CD14-positive monocyte (primary cell): ENCODE measurements at regions not wholly inside any gene's neighbourhood (a gene's known extent, or its start where the extent isn't known, plus 50 kb on each side); places are given as distances from the start of the nearest gene placed in this dataset.

Source experiments
- DNase-seq, 3 donors: peaks; one replicate each; pipeline ENCODE4 v3.0.0-alpha.2; 2011 to 2022
- H2AFZ ChIP-seq: 2 replicates; pipeline ENCODE4 v1.6.0; 2012; ENCODE audit warnings: mild to moderate bottlenecking, low read depth, low read length, inconsistent platforms; ENCODE audit not compliant: insufficient read depth, poor library complexity, severe bottlenecking
- H3K27ac ChIP-seq, 2 donors: 1 replicate in 1 of 2; 2 replicates in 1 of 2; pipeline ENCODE4 v1.5.1; 2012 to 2013; ENCODE audit warnings: low read length in 2 of 2, control low read depth in 1 of 2, inconsistent platforms in 1 of 2, low read depth in 1 of 2, mild to moderate bottlenecking in 1 of 2
- H3K27me3 ChIP-seq, 2 donors: one replicate each; pipeline versions ENCODE4 v1.6.0 to v1.6.1; 2011 to 2013; ENCODE audit warnings: low read length in 2 of 2; ENCODE audit not compliant: control insufficient read depth in 2 of 2, insufficient read depth in 2 of 2
- H3K36me3 ChIP-seq, 2 donors: replicated peaks in 1 of 2; 1 replicate in 1 of 2; 2 replicates in 1 of 2; pipeline versions ENCODE4 v1.5.1 to v1.6.1; 2012 to 2013; ENCODE audit warnings: low read length in 2 of 2, control low read depth in 1 of 2, inconsistent platforms in 1 of 2, mild to moderate bottlenecking in 1 of 2; ENCODE audit not compliant: insufficient read depth in 2 of 2, control insufficient read depth in 1 of 2
- H3K4me1 ChIP-seq, 2 donors: 1 replicate in 1 of 2; 2 replicates in 1 of 2; pipeline versions ENCODE4 v1.5.1 to v1.6.1; 2012 to 2013; ENCODE audit warnings: low read length in 2 of 2, control low read depth in 1 of 2, inconsistent platforms in 1 of 2, mild to moderate bottlenecking in 1 of 2, moderate library complexity in 1 of 2; ENCODE audit not compliant: insufficient read depth in 2 of 2, control insufficient read depth in 1 of 2
- H3K4me2 ChIP-seq: replicated peaks from 2 replicates; pipeline ENCODE3; 2012; ENCODE audit warnings: low read length, moderate library complexity, mild to moderate bottlenecking; ENCODE audit not compliant: poor library complexity, severe bottlenecking; ENCODE audit errors: extremely low read depth
- H3K4me3 ChIP-seq, 3 experiments: fragments of 200-600 bp in 1 of 3; sonication (generic) in 1 of 3; replicated peaks in 1 of 3; 1 replicate in 2 of 3; 2 replicates in 1 of 3; pipeline ENCODE4 v1.5.1; 2011 to 2013; ENCODE audit warnings: low read length in 3 of 3, mild to moderate bottlenecking in 3 of 3, control low read depth in 2 of 3, low read depth in 2 of 3, inconsistent platforms in 1 of 3, moderate library complexity in 1 of 3
- H3K79me2 ChIP-seq: 2 replicates; pipeline ENCODE4 v1.6.0; 2012; ENCODE audit warnings: mild to moderate bottlenecking, control low read depth, inconsistent platforms, low read length, moderate library complexity; ENCODE audit not compliant: insufficient read depth
- H3K9ac ChIP-seq: 2 replicates; pipeline ENCODE4 v1.6.0; 2017; ENCODE audit warnings: low read length, mild to moderate bottlenecking; ENCODE audit not compliant: insufficient read depth, poor library complexity, severe bottlenecking
- H3K9me3 ChIP-seq, 2 donors: replicated peaks in 1 of 2; 1 replicate in 1 of 2; 2 replicates in 1 of 2; pipeline versions ENCODE4 v1.5.1 to v1.6.1; 2012 to 2013; ENCODE audit warnings: low read length in 2 of 2, control low read depth in 1 of 2; ENCODE audit not compliant: control insufficient read depth in 1 of 2, insufficient read depth in 1 of 2
- H4K20me1 ChIP-seq: 2 replicates; pipeline ENCODE4 v1.6.0; 2012; ENCODE audit warnings: mild to moderate bottlenecking, low read length, control low read depth, moderate library complexity; ENCODE audit not compliant: insufficient read depth
- H3K27ac Mint-ChIP-seq, 7 donors: one replicate each; pipeline ENCODE4 v1.8.0; 2020; ENCODE audit warnings: mild to moderate bottlenecking in 7 of 7, mixed read lengths in 7 of 7, moderate library complexity in 6 of 7, inconsistent platforms in 2 of 7
- H3K27me3 Mint-ChIP-seq, 3 donors: one replicate each; pipeline ENCODE4 v1.8.0; 2021 to 2022; ENCODE audit warnings: low read depth in 3 of 3, mild to moderate bottlenecking in 3 of 3, mixed read lengths in 3 of 3, moderate library complexity in 3 of 3, inconsistent platforms in 1 of 3
- H3K36me3 Mint-ChIP-seq, 2 donors: one replicate each; pipeline ENCODE4 v1.8.0; 2020; ENCODE audit warnings: mixed read lengths in 2 of 2, inconsistent platforms in 1 of 2, mild to moderate bottlenecking in 1 of 2
- H3K4me1 Mint-ChIP-seq: one replicate; pipeline ENCODE4 v1.8.0; 2020; ENCODE audit warnings: mild to moderate bottlenecking, mixed read lengths
- H3K4me3 Mint-ChIP-seq, 2 donors: one replicate each; pipeline ENCODE4 v1.8.0; 2020; ENCODE audit warnings: mild to moderate bottlenecking in 2 of 2, mixed read lengths in 2 of 2, moderate library complexity in 1 of 2
- H3K9me3 Mint-ChIP-seq, 7 donors: one replicate each; pipeline ENCODE4 v1.8.0; 2020 to 2022; ENCODE audit warnings: mixed read lengths in 7 of 7, mild to moderate bottlenecking in 6 of 7, moderate library complexity in 6 of 7, inconsistent platforms in 2 of 7
- CTCF ChIP-seq: fragments of 200-600 bp; IDR thresholded peaks from one replicate; pipeline ENCODE4 v1.8.0; 2022; ENCODE audit warnings: antibody characterized with exemption, mild to moderate bottlenecking
- WGBS: methylation state at CpG from one replicate; pipeline ENCODE4 v1.1.5; 2013; ENCODE audit warnings: missing lambda C conversion rate; ENCODE audit not compliant: insufficient coverage; 5-methylcytosine and 5-hydroxymethylcytosine counted together
- intact Hi-C, 2 donors: fragments of 100-400 bp; cut with micrococcal nuclease; formaldehyde crosslinking; loops; one replicate each; pipeline versions ENCODE4 v1.15.0 to v1.15.1; 2023

- no peaks in the 10 kb centered on the region for H3K4me1 Mint-ChIP-seq
- Histone ChIP-seq H3K4me2 (no peak overlapping the region), H3K4me1 (no peaks in the 10 kb centered on the region), H3K27ac (no peak overlapping the region), H4K20me1 (no peaks in the 10 kb centered on the region), H3K36me3 (no peaks in the 10 kb centered on the region), H2AFZ (no peak overlapping the region), H3K79me2 (no peaks in the 10 kb centered on the region), H3K4me3 (no peak overlapping the region), H3K9ac (no peak overlapping the region), H3K9me3 (no peaks in the 10 kb centered on the region), H3K27me3 (no peaks in the 10 kb centered on the region)
- H3K27ac Mint-ChIP-seq: no peak overlapping the region
- intact Hi-C loops: no loop called here
- WGBS: 86% methylated on average over 1 of the region's 1 CpG
- TF ChIP-seq CTCF: no peak
- no peaks in the 10 kb centered on the region for H3K36me3 Mint-ChIP-seq
- H3K27me3 Mint-ChIP-seq: no peaks in the 10 kb centered on the region
- DNase-seq: no peak
- no peak overlapping the region for H3K4me3 Mint-ChIP-seq
- H3K9me3 Mint-ChIP-seq: peaks cover 0 to 7% (median 1%) of the 10 kb centered on the region in 7 donors
Observed at GRCh38 chr18:28404694-28405093, 227.8 kb upstream of the CDH2 start.

- H3K4me3 Mint-ChIP-seq: no peak overlapping the region
- 90% methylated on average over 2 of the region's 5 CpGs for WGBS
- no peak overlapping the region for H3K4me2 ChIP-seq
Observed at GRCh38 chr18:28399781-28400362, 222.9 kb upstream of the CDH2 start.

More at GRCh38 chr18:28399781-28400362, 222.9 kb upstream of the CDH2 start:
- Mint-ChIP-seq H3K36me3 (no peaks in the 10 kb centered on the region), H3K27me3 (peaks cover 0 to 1% (median 0%) of the 10 kb centered on the region in 3 donors), H3K9me3 (peaks cover 0 to 7% (median 3%) of the 10 kb centered on the region in 7 donors), H3K4me1 (no peaks in the 10 kb centered on the region), H3K27ac (no peak overlapping the region)
- no peaks in the 10 kb centered on the region for H3K36me3 ChIP-seq
- no peaks in the 10 kb centered on the region for H3K4me1 ChIP-seq
- no peak for TF ChIP-seq CTCF
- DNase-seq: no peak
- H3K9ac ChIP-seq: no peak overlapping the region
- H3K27ac ChIP-seq: no peak overlapping the region
- intact Hi-C loops: no loop called here
- H3K4me3 ChIP-seq: no peak overlapping the region
- H4K20me1 ChIP-seq: no peaks in the 10 kb centered on the region
- no peak overlapping the region for H2AFZ ChIP-seq
- H3K9me3 ChIP-seq: peaks cover 0 to 2% of the 10 kb centered on the region in 2 donors
- H3K79me2 ChIP-seq: no peaks in the 10 kb centered on the region
- H3K27me3 ChIP-seq: no peaks in the 10 kb centered on the region
